ENCODE measurements at regions not wholly inside any gene's neighbourhood (a gene's known extent, or its start where the extent isn't known, plus 50 kb on each side); places are given as distances from the start of the nearest gene placed in this dataset.

DNA sequence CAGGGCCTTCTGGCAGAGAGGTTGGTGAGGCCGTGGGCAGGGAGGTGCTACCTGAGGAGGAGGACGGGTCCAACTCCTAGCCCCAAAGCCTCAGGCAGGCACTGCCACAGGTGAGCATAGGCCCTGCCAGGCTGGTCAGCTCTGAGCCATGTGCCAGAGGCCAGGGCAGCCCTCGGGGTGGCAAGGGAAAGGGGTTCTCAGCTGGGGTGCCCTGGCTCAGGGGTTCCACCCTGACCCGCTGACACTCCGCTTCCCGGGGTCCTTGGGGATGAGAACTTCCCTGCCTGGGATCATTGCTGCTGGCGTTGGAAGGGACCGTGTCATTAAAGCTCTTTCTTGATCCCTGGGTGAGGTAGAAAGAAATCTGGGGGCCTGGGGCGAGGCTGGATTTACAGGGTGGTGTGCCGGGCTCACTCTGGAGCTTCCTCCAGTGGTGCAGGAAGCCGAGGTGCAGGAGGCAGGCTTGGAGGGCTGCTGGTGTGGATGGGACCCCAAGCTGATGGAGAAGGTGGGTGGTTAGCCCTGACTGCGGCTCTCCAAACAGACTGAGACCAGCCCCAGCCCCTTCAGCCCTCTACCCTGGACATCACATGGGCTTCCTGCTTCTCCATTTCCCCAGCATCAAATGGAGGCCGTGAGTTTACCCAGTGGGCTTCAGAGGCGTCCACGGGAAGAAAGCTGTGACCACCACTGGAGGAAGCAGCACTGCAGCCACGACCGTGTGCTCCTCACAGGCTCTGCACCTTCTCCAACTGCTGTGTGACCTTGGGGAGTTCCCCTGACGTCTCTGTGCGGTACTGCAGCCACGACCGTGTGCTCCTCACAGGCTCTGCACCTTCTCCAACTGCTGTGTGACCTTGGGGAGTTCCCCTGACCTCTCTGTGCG, 295.2 kb downstream of the NDUFA10 start:
- Histone ChIP-seq H3K27ac (ENCODE audit: low read depth in 1 of 3, low read length in 2 of 3) (no peak overlapping the region), H3K36me3 (ENCODE audit: control insufficient read depth in 3 of 3, insufficient read depth in 2 of 3, low read depth in 1 of 3, low read length in 3 of 3) (no peaks in the 10 kb centered on the region), H3K9me3 (ENCODE audit: control insufficient read depth in 2 of 2, insufficient read depth in 1 of 2, low read depth in 1 of 2, low read length in 1 of 2) (peaks cover 0 to 3% of the 10 kb centered on the region in 2 donors), H3K4me3 (ENCODE audit: low read depth in 1 of 3, low read length in 3 of 3) (no peak overlapping the region), H3K4me1 (ENCODE audit: control insufficient read depth in 3 of 3, insufficient read depth in 2 of 3, low read depth in 1 of 3, low read length in 2 of 3) (no peaks in the 10 kb centered on the region), H3K27me3 (ENCODE audit: control insufficient read depth in 3 of 3, insufficient read depth in 3 of 3, low read length in 3 of 3) (no peaks in the 10 kb centered on the region)
- 59 to 79% (median 69%) methylated on average over 22 of the region's 22 CpGs for whole genome bisulfite sequencing, 3 donors
- FAIRE-seq = no peak
- no peak for DNase-seq

DNA sequence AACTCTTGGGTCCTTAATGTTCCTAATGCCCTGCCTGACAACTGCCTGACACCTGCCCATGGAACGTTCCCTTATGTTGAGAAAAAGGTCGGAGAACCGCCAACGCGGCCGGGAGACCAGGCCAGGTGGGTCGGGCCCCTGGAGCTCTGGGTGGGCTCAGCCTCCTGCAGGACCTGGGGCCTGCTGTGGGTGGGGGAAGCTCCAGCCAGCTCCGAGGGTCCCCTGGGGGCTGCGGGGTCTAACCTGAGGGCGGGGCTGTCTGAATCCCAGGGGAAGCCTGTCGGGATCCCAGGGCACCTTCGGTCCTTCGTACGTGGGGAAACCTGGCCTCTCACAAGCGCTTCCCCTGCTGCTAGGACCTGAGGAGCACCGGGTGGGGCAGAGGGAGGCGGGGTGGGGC, 296.0 kb downstream of the NDUFA10 start:
- DNase-seq (no peak), FAIRE-seq (no peak)
- Histone ChIP-seq H3K36me3 (ENCODE audit: control insufficient read depth in 3 of 3, insufficient read depth in 2 of 3, low read depth in 1 of 3, low read length in 3 of 3) (no peaks in the 10 kb centered on the region), H3K27ac (ENCODE audit: low read depth in 1 of 3, low read length in 2 of 3) (no peak overlapping the region), H3K27me3 (ENCODE audit: control insufficient read depth in 3 of 3, insufficient read depth in 3 of 3, low read length in 3 of 3) (no peaks in the 10 kb centered on the region), H3K9me3 (ENCODE audit: control insufficient read depth in 2 of 2, insufficient read depth in 1 of 2, low read depth in 1 of 2, low read length in 1 of 2) (peaks cover 0 to 3% of the 10 kb centered on the region in 2 donors), H3K4me1 (ENCODE audit: control insufficient read depth in 3 of 3, insufficient read depth in 2 of 3, low read depth in 1 of 3, low read length in 2 of 3) (no peaks in the 10 kb centered on the region), H3K4me3 (ENCODE audit: low read depth in 1 of 3, low read length in 3 of 3) (no peak overlapping the region)
- 77 to 86% (median 86%) methylated on average over 16 to 17 of the region's 17 CpGs for WGBS, 3 donors

DNA sequence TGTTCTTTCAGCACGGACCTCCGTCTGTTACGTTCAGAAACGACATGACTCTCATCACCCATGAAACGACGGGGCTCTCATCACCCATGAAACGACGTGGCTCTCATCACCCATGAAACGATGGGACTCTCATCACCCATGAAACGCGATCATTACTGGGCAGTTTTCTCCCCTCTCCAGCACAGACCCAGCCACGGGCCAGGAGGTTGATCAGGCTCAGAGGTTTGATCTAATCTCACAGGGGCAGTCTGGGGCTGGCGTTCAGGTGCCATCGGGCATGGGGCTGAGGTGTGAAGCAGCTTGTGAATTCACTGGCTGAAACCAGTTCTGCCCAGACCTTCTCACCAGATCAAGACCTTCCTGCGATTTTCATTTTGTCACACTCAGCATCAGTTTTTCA, 296.4 kb downstream of the NDUFA10 start:
- no peaks in the 10 kb centered on the region for H3K36me3 ChIP-seq (ENCODE audit: control insufficient read depth in 3 of 3, insufficient read depth in 2 of 3, low read depth in 1 of 3, low read length in 3 of 3)
- FAIRE-seq (no peak), DNase-seq (no peak)
- H3K27me3 ChIP-seq (ENCODE audit: control insufficient read depth in 3 of 3, insufficient read depth in 3 of 3, low read length in 3 of 3) = no peaks in the 10 kb centered on the region
- no peaks in the 10 kb centered on the region for H3K4me1 ChIP-seq (ENCODE audit: control insufficient read depth in 3 of 3, insufficient read depth in 2 of 3, low read depth in 1 of 3, low read length in 2 of 3)
- H3K9me3 ChIP-seq (ENCODE audit: control insufficient read depth in 2 of 2, insufficient read depth in 1 of 2, low read depth in 1 of 2, low read length in 1 of 2) = no peaks in the 10 kb centered on the region
- no peak overlapping the region for H3K27ac ChIP-seq (ENCODE audit: low read depth in 1 of 3, low read length in 2 of 3)
- WGBS, 3 donors = 83 to 89% (median 83%) methylated on average over 15 of the region's 15 CpGs
- H3K4me3 ChIP-seq (ENCODE audit: low read depth in 1 of 3, low read length in 3 of 3) = no peak overlapping the region

DNA sequence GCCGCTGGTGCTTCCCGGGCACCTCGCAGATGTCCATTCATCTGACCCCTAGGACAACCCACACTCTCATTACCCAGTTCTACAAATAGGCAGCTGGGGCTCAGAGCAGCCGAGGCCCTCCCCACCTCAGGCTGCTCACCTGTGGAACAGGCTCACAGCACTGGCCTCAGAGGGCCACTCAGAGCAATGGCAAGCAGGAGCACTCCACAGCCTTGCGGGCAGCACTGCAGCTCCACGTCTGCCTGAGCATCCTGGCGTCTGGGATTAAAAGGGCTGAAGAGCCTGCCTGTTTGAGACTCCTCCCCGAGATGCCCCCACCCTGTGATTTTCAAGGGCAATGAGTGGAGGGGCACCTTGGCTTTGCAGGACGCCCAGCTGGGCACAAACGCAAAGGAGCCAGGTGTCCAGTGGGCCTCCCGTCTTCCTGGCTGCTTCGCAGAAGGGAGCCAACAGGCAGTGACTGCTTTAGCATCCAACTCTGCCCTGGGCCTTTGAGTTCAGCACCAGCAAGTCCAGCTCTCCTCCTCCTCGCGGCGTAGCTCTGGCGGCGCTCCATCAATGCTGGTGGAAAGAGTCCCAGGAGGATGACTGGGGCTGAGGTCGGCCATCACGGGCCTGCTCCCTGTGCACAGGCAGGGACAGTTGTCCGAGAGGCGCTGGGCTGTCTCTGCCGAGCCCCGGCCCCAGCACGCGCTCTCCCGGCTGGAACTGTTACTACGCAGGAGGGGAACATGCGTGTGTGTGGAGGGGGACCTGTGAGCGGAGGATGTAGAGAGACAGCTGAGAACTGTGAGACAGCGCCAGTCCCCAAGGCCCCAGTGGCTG, 297.2 kb downstream of the NDUFA10 start:
- Histone ChIP-seq H3K27ac (ENCODE audit: low read depth in 1 of 3, low read length in 2 of 3) (no peak overlapping the region), H3K9me3 (ENCODE audit: control insufficient read depth in 2 of 2, insufficient read depth in 1 of 2, low read depth in 1 of 2, low read length in 1 of 2) (no peaks in the 10 kb centered on the region), H3K4me3 (ENCODE audit: low read depth in 1 of 3, low read length in 3 of 3) (no peak overlapping the region), H3K36me3 (ENCODE audit: control insufficient read depth in 3 of 3, insufficient read depth in 2 of 3, low read depth in 1 of 3, low read length in 3 of 3) (no peaks in the 10 kb centered on the region), H3K27me3 (ENCODE audit: control insufficient read depth in 3 of 3, insufficient read depth in 3 of 3, low read length in 3 of 3) (no peaks in the 10 kb centered on the region), H3K4me1 (ENCODE audit: control insufficient read depth in 3 of 3, insufficient read depth in 2 of 3, low read depth in 1 of 3, low read length in 2 of 3) (no peaks in the 10 kb centered on the region)
- DNase-seq (no peak), FAIRE-seq (no peak)
- WGBS, 3 donors = 79 to 82% (median 82%) methylated on average over 30 of the region's 30 CpGs

DNA sequence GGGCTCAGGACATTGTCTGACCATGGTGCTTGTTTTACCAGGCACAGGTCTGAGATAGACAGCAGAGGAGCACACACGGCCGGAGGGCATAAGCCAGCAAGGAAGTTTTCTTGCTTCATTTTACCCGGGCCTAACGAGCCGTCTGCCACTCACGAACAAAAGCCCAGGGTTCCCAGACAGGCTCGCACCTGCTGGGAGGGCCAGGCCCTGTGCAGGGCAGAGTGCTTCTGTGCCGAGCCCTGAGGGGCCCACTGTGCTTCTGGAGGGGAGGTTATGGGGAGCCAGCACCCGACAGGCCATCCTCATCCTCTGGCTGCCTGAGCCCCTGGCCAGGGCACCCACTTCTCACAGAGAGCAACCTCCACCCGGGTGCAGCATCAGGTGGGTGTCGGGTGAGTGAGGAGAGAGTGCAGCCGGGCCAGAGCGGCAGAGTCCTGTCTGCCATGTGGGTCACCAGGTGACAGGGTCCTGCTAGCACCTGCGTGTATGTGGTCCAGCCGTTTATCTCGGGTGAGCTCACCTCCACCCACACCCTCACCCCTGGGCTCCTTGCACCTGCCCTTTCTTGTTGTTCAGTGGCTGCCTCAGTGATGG, 297.9 kb downstream of the NDUFA10 start:
- DNase-seq (no peak), FAIRE-seq (no peak)
- H3K36me3 ChIP-seq (ENCODE audit: control insufficient read depth in 3 of 3, insufficient read depth in 2 of 3, low read depth in 1 of 3, low read length in 3 of 3) = no peaks in the 10 kb centered on the region
- no peak overlapping the region for H3K4me3 ChIP-seq (ENCODE audit: low read depth in 1 of 3, low read length in 3 of 3)
- H3K4me1 ChIP-seq (ENCODE audit: control insufficient read depth in 3 of 3, insufficient read depth in 2 of 3, low read depth in 1 of 3, low read length in 2 of 3) = no peaks in the 10 kb centered on the region
- no peak overlapping the region for H3K27ac ChIP-seq (ENCODE audit: low read depth in 1 of 3, low read length in 2 of 3)
- 55 to 83% (median 60%) methylated on average over 16 of the region's 16 CpGs for WGBS, 3 donors
- no peaks in the 10 kb centered on the region for H3K27me3 ChIP-seq (ENCODE audit: control insufficient read depth in 3 of 3, insufficient read depth in 3 of 3, low read length in 3 of 3)
- H3K9me3 ChIP-seq (ENCODE audit: control insufficient read depth in 2 of 2, insufficient read depth in 1 of 2, low read depth in 1 of 2, low read length in 1 of 2) = no peaks in the 10 kb centered on the region

DNA sequence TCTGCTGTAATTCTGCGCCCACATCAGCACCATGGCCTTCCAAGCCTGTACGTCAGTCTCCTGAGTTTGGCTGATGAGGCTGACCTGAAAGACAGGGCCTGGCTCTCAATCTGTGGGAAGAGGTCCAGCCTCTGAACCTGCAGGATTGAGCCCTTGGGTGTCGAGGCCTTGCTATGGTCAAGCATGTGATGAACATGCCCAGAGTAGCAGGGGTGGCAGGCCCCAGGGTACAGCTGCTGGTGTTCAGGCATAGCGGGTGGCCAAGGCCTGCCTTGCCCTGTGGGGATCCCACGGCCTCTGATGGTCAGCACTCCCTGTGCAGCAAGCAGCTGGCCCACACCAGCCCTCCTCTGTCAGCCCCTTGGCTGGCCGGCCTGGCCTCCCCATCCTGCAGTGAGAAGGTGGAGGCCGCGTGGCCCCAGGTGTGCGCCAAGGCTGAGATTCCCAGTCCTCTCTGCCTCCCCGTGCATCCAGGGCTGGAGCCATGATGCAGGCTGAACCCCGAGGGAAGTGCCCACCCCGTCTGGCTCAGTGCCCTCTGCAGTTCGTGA, 298.4 kb downstream of the NDUFA10 start:
- DNase-seq (no peak), FAIRE-seq (no peak)
- Histone ChIP-seq H3K4me1 (ENCODE audit: control insufficient read depth in 3 of 3, insufficient read depth in 2 of 3, low read depth in 1 of 3, low read length in 2 of 3) (no peaks in the 10 kb centered on the region), H3K4me3 (ENCODE audit: low read depth in 1 of 3, low read length in 3 of 3) (no peak overlapping the region), H3K27ac (ENCODE audit: low read depth in 1 of 3, low read length in 2 of 3) (no peak overlapping the region), H3K36me3 (ENCODE audit: control insufficient read depth in 3 of 3, insufficient read depth in 2 of 3, low read depth in 1 of 3, low read length in 3 of 3) (no peaks in the 10 kb centered on the region), H3K9me3 (ENCODE audit: control insufficient read depth in 2 of 2, insufficient read depth in 1 of 2, low read depth in 1 of 2, low read length in 1 of 2) (no peaks in the 10 kb centered on the region), H3K27me3 (ENCODE audit: control insufficient read depth in 3 of 3, insufficient read depth in 3 of 3, low read length in 3 of 3) (no peaks in the 10 kb centered on the region)
- WGBS, 3 donors = 69 to 85% (median 74%) methylated on average over 13 of the region's 13 CpGs

DNA sequence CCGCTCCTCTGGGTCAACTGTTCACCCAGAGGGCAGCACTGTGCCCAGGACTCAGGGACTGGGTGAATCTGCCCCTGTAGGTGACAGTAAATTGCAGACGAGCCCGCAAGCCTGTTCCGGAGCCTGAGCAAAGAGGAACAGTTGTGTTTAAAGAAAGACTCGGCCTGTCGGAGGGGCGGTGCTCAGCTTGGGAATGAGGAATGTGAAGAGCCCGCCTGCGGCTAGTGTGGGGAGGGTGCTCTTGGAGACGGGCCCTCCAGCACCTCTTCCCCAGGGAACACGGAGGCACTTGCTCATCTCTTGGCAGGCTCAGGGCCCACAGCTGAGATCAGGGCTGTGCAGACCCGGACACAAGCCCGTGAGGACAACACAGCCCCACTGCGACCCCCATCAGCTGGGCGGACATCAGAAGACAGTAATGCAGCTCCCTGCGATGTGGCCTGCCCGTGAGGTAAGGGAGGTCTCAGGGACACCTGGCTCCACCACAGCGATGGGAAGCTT, 299.0 kb downstream of the NDUFA10 start:
- no peak for DNase-seq
- 73 to 78% (median 73%) methylated on average over 18 of the region's 18 CpGs for WGBS, 3 donors
- no peak overlapping the region for H3K27ac ChIP-seq (ENCODE audit: low read depth in 1 of 3, low read length in 2 of 3)

DNA sequence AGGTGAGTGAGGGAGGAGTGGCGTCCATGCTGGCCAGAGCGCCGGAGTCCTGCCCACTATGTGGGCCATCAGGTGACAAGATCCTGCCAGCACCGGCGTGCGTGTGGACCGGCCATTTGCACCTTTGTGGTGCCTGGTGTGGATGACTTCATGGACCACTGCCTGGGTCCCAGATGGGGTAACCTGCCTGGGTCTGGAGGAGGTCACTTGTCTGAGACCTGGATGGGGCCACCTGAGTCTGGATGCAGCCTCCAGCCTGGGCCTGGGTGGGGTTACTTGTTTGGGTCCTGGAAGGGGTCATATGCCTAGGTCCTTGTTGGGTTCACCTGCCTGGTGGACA, 299.6 kb downstream of the NDUFA10 start:
- no peak for DNase-seq
- Histone ChIP-seq H3K27me3 (ENCODE audit: control insufficient read depth in 3 of 3, insufficient read depth in 3 of 3, low read length in 3 of 3) (no peaks in the 10 kb centered on the region), H3K27ac (ENCODE audit: low read depth in 1 of 3, low read length in 2 of 3) (no peak overlapping the region), H3K4me3 (ENCODE audit: low read depth in 1 of 3, low read length in 3 of 3) (no peak overlapping the region), H3K4me1 (ENCODE audit: control insufficient read depth in 3 of 3, insufficient read depth in 2 of 3, low read depth in 1 of 3, low read length in 2 of 3) (no peaks in the 10 kb centered on the region), H3K36me3 (ENCODE audit: control insufficient read depth in 3 of 3, insufficient read depth in 2 of 3, low read depth in 1 of 3, low read length in 3 of 3) (no peaks in the 10 kb centered on the region), H3K9me3 (ENCODE audit: control insufficient read depth in 2 of 2, insufficient read depth in 1 of 2, low read depth in 1 of 2, low read length in 1 of 2) (no peaks in the 10 kb centered on the region)
- 85 to 95% (median 92%) methylated on average over 7 of the region's 7 CpGs for WGBS, 3 donors
- no peak for FAIRE-seq

More for the DNA sequence above, 299.0 kb downstream of the NDUFA10 start:
- FAIRE-seq = no peak
- Histone ChIP-seq H3K4me3 (ENCODE audit: low read depth in 1 of 3, low read length in 3 of 3) (no peak overlapping the region), H3K36me3 (ENCODE audit: control insufficient read depth in 3 of 3, insufficient read depth in 2 of 3, low read depth in 1 of 3, low read length in 3 of 3) (no peaks in the 10 kb centered on the region), H3K4me1 (ENCODE audit: control insufficient read depth in 3 of 3, insufficient read depth in 2 of 3, low read depth in 1 of 3, low read length in 2 of 3) (no peaks in the 10 kb centered on the region), H3K27me3 (ENCODE audit: control insufficient read depth in 3 of 3, insufficient read depth in 3 of 3, low read length in 3 of 3) (no peaks in the 10 kb centered on the region), H3K9me3 (ENCODE audit: control insufficient read depth in 2 of 2, insufficient read depth in 1 of 2, low read depth in 1 of 2, low read length in 1 of 2) (no peaks in the 10 kb centered on the region)

All from small intestine (tissue), 7 donors.